CD4-positive, CD25-positive, alpha-beta regulatory T cell (primary cell): ENCODE measurements at regions not wholly inside any gene's neighbourhood (a gene's known extent, or its start where the extent isn't known, plus 50 kb on each side); places are given as distances from the start of the nearest gene placed in this dataset.

Source experiments
- ATAC-seq, 2 donors: fragments of 150-1000 bp; cut with Tn5 transposase; one replicate each; pipeline ENCODE4 v1.10.0; 2021; ENCODE audit warnings: low read depth in 2 of 2, moderate number of reproducible peaks in 2 of 2, moderate library complexity in 1 of 2
- DNase-seq, 3 donors: peaks; one replicate each; pipeline versions ENCODE4 v3.0.0 to v3.0.0-alpha.2; 2012 to 2022; ENCODE audit warnings: mixed read lengths in 1 of 3
- H3K27ac ChIP-seq: one replicate; pipeline ENCODE4 v1.7.0; 2013; ENCODE audit warnings: mild to moderate bottlenecking, low read length; ENCODE audit not compliant: insufficient read depth, poor library complexity, severe bottlenecking
- H3K27me3 ChIP-seq: one replicate; pipeline ENCODE4 v1.7.0; 2013; ENCODE audit warnings: low read length; ENCODE audit not compliant: control insufficient read depth, insufficient read depth
- H3K36me3 ChIP-seq: one replicate; pipeline ENCODE4 v1.7.0; 2013; ENCODE audit warnings: mild to moderate bottlenecking, low read length, moderate library complexity; ENCODE audit not compliant: control insufficient read depth, insufficient read depth
- H3K4me1 ChIP-seq: 2 replicates; pipeline ENCODE4 v1.7.0; 2013; ENCODE audit warnings: mild to moderate bottlenecking, low read length; ENCODE audit not compliant: insufficient read depth, control insufficient read depth, poor library complexity, severe bottlenecking
- H3K4me3 ChIP-seq: one replicate; pipeline ENCODE4 v1.7.0; 2013; ENCODE audit warnings: low read depth, mild to moderate bottlenecking, low read length, moderate library complexity
- H3K9me3 ChIP-seq, 2 experiments: 1 replicate in 1 of 2; 2 replicates in 1 of 2; pipeline ENCODE4 v1.7.0; 2013; ENCODE audit warnings: low read length in 2 of 2, mild to moderate bottlenecking in 1 of 2, moderate library complexity in 1 of 2; ENCODE audit not compliant: control insufficient read depth in 2 of 2
- H3K27ac Mint-ChIP-seq, 3 donors: one replicate each; pipeline ENCODE4 v1.8.0; 2020 to 2022; ENCODE audit warnings: mild to moderate bottlenecking in 3 of 3, mixed read lengths in 3 of 3, moderate library complexity in 2 of 3
- H3K27me3 Mint-ChIP-seq: one replicate; pipeline ENCODE4 v1.8.0; 2022; ENCODE audit warnings: mild to moderate bottlenecking, mixed read lengths
- H3K36me3 Mint-ChIP-seq: one replicate; pipeline ENCODE4 v1.8.0; 2020; ENCODE audit warnings: mixed read lengths
- H3K4me1 Mint-ChIP-seq, 4 donors: one replicate each; pipeline ENCODE4 v1.8.0; 2020 to 2022; ENCODE audit warnings: mixed read lengths in 4 of 4, mild to moderate bottlenecking in 1 of 4
- H3K4me3 Mint-ChIP-seq, 4 donors: one replicate each; pipeline ENCODE4 v1.8.0; 2020 to 2022; ENCODE audit warnings: mild to moderate bottlenecking in 4 of 4, mixed read lengths in 4 of 4, moderate library complexity in 3 of 4
- H3K9me3 Mint-ChIP-seq, 7 donors: one replicate each; pipeline ENCODE4 v1.8.0; 2020 to 2022; ENCODE audit warnings: mixed read lengths in 7 of 7, mild to moderate bottlenecking in 3 of 7, moderate library complexity in 2 of 7

DNA sequence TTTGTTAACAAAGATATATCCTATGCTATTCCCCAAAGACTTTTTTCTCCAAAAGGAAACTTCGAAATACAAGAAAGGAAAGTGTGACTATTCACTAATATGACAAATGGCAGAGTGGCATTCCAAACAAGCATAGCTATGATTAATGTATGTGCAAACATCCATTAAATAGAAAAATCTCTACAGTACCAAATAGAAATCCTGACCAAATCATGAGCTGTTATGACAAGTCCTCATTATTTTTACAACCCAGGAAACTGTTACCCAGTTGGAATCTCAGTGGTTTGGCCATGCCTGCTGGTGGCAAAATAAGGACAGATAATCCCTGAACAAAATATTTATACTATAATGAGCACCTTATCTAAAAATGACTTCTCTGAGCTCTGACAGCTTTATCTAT is 202.1 kb downstream of the SEC23A start:
- no peaks in the 10 kb centered on the region for H3K9me3 ChIP-seq
- Mint-ChIP-seq H3K4me3 (no peak overlapping the region), H3K9me3 (peaks cover 0 to 2% (median 0%) of the 10 kb centered on the region in 7 donors), H3K4me1 (no peaks in the 10 kb centered on the region), H3K27me3 (peaks cover 10% of the 10 kb centered on the region), H3K36me3 (no peaks in the 10 kb centered on the region), H3K27ac (no peak overlapping the region)
- no peak for ATAC-seq
- no peaks in the 10 kb centered on the region for H3K4me1 ChIP-seq
- DNase-seq: no peak
- no peak overlapping the region for H3K27ac ChIP-seq
- H3K27me3 ChIP-seq: no peaks in the 10 kb centered on the region
- no peaks in the 10 kb centered on the region for H3K36me3 ChIP-seq
- H3K4me3 ChIP-seq: no peak overlapping the region

DNA sequence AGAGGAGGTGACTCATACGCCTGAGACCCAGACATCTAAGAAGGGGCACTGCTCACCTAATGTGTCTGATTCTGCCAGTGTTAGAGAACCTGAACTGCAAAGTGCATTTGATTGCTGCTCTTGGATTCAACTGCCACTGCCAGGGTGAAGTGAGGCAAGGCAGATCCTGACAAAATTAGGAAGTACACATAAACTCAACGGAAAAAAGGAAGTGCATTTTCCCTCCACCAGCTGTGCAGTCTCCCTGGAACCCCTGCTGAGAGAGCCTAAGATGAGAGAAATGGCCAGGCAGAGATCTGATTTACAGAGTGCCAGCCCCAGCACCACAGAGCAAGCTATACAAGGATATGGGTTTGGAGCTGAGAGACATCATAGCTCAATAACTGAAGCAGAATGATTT is 215.3 kb downstream of the SEC23A start:
- no peak for DNase-seq
- no peaks in the 10 kb centered on the region for H3K4me1 ChIP-seq
- Mint-ChIP-seq H3K36me3 (no peaks in the 10 kb centered on the region), H3K4me1 (no peaks in the 10 kb centered on the region), H3K4me3 (no peak overlapping the region), H3K9me3 (peaks cover 0 to 6% (median 0%) of the 10 kb centered on the region in 7 donors), H3K27ac (no peak overlapping the region), H3K27me3 (no peaks in the 10 kb centered on the region)
- ATAC-seq: no peak
- no peaks in the 10 kb centered on the region for H3K9me3 ChIP-seq
- no peak overlapping the region for H3K27ac ChIP-seq
- H3K4me3 ChIP-seq: no peak overlapping the region
- no peaks in the 10 kb centered on the region for H3K36me3 ChIP-seq
- no peaks in the 10 kb centered on the region for H3K27me3 ChIP-seq

DNA sequence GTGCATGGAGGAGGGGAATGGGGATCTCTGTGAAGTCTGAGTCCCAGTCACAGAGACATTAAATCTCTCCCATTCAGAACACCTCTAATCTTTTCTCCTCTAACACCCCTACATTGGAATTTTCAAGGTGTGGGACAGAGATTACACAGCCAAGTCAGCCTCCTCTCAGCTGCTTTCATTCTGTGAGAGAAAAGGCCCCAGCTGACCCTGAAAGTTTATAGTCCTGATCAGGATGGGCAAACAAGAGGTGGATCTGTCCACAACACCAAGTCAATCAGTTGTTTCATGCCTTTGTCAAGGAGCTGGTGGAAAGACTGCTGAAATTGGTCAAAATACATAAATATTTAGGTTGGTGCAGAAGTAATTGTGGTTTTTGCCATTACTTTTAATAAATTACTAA is 218.9 kb downstream of the SEC23A start:
- Mint-ChIP-seq H3K4me3 (no peak overlapping the region), H3K4me1 (no peaks in the 10 kb centered on the region), H3K27ac (no peak overlapping the region), H3K36me3 (no peaks in the 10 kb centered on the region), H3K9me3 (peaks cover 0 to 4% (median 0%) of the 10 kb centered on the region in 7 donors), H3K27me3 (no peaks in the 10 kb centered on the region)
- Histone ChIP-seq H3K27me3 (no peaks in the 10 kb centered on the region), H3K27ac (no peak overlapping the region), H3K9me3 (no peaks in the 10 kb centered on the region), H3K4me1 (no peaks in the 10 kb centered on the region), H3K36me3 (no peaks in the 10 kb centered on the region), H3K4me3 (no peak overlapping the region)
- ATAC-seq (no peak), DNase-seq (no peak)

DNA sequence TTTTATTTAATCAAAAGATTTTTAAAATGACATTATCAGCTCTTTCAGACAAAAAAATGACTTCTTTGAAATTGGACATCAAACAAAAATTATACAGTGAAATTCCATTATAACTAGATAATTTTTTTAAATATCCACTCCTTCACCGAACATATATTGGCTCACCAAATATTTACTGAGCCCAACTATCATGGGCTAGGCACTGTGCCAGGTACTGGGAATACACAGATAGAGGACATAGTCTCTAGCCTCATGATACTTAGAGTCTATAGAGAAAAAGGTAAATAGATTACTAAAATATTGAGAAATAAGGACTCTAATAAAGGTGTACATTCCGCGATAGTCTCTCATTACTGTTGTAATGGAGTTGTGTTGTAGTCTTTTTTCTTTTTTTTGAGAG is 219.9 kb downstream of the SEC23A start:
- Mint-ChIP-seq H3K4me3 (no peak overlapping the region), H3K4me1 (no peaks in the 10 kb centered on the region), H3K27ac (no peak overlapping the region), H3K27me3 (no peaks in the 10 kb centered on the region), H3K9me3 (no peaks in the 10 kb centered on the region), H3K36me3 (no peaks in the 10 kb centered on the region)
- Histone ChIP-seq H3K4me3 (no peak overlapping the region), H3K27ac (no peak overlapping the region), H3K36me3 (no peaks in the 10 kb centered on the region), H3K9me3 (no peaks in the 10 kb centered on the region), H3K27me3 (no peaks in the 10 kb centered on the region), H3K4me1 (no peaks in the 10 kb centered on the region)
- DNase-seq (no peak), ATAC-seq (no peak)

DNA sequence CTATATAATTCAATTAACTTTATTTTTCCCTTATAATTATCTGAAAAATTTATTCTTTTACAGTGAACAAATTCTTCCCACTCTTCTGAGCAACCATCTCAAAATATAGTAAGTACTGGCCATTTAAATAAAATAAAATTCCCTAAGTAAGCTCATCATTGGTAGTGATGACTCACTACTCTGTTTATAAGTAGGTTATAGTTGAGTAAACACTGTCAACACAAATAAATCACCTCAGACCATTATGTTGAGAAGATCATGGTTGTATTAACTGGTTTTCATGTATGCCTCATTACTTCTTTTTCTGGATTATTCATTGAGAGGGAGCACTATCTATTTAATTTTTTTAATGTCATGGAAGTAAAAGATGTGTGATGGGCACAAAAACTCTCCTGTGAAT is 220.5 kb downstream of the SEC23A start:
- H3K36me3 Mint-ChIP-seq: no peaks in the 10 kb centered on the region
- ATAC-seq: no peak
- no peak overlapping the region for H3K27ac Mint-ChIP-seq
- H3K4me1 Mint-ChIP-seq: no peaks in the 10 kb centered on the region
- no peak for DNase-seq
- Histone ChIP-seq H3K27me3 (no peaks in the 10 kb centered on the region), H3K4me3 (no peak overlapping the region), H3K9me3 (no peaks in the 10 kb centered on the region), H3K4me1 (no peaks in the 10 kb centered on the region), H3K27ac (no peak overlapping the region), H3K36me3 (no peaks in the 10 kb centered on the region)
- H3K27me3 Mint-ChIP-seq: no peaks in the 10 kb centered on the region
- no peaks in the 10 kb centered on the region for H3K9me3 Mint-ChIP-seq
- no peak overlapping the region for H3K4me3 Mint-ChIP-seq

DNA sequence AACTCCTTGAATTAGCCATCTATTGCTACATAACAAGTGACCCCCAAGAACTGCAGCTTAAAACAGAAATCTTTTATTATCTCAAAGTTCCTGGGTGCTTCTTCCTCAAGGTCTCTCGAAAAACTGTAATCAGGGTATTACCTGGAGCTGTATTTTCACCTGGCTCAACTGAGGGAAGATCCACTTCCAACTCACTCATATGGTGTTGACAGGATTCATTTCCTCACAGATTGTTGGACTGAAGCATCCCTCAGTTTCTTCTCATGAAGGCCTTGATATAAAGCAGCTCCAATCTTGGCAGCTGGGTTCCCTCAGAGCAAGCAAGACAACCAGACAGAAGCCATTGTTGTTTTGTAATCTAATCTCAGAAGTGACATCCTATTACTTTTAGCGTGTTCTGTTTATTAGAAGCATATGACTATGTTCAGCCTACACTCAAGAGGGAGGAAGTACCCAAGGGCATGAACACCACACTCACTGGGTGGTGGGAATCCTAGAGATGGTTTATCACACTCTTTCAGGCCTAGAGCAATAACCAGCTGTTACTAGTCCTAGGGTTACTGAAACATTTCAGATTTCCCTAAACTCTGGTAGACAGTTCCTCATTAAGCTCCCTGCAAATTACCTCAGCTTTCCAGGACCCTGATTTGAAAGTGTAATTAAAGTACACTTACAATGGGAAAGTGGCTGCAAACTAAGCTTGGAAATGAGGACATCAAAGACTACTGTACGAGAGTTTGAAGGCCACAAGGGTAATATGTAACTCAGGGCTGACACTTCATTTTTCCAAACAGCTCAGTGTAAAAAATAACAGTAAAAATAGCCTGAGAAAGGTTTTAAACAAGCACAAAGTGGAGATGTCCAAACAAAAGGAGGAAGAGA is 222.2 kb downstream of the SEC23A start:
- no peaks in the 10 kb centered on the region for H3K36me3 ChIP-seq
- no peak overlapping the region for H3K4me3 ChIP-seq
- Mint-ChIP-seq H3K27ac (no peak overlapping the region), H3K27me3 (no peaks in the 10 kb centered on the region), H3K4me1 (no peaks in the 10 kb centered on the region), H3K36me3 (no peaks in the 10 kb centered on the region), H3K4me3 (no peak overlapping the region), H3K9me3 (no peaks in the 10 kb centered on the region)
- no peaks in the 10 kb centered on the region for H3K27me3 ChIP-seq
- DNase-seq: no peak
- no peaks in the 10 kb centered on the region for H3K9me3 ChIP-seq
- no peak overlapping the region for H3K27ac ChIP-seq
- no peaks in the 10 kb centered on the region for H3K4me1 ChIP-seq
- no peak for ATAC-seq

DNA sequence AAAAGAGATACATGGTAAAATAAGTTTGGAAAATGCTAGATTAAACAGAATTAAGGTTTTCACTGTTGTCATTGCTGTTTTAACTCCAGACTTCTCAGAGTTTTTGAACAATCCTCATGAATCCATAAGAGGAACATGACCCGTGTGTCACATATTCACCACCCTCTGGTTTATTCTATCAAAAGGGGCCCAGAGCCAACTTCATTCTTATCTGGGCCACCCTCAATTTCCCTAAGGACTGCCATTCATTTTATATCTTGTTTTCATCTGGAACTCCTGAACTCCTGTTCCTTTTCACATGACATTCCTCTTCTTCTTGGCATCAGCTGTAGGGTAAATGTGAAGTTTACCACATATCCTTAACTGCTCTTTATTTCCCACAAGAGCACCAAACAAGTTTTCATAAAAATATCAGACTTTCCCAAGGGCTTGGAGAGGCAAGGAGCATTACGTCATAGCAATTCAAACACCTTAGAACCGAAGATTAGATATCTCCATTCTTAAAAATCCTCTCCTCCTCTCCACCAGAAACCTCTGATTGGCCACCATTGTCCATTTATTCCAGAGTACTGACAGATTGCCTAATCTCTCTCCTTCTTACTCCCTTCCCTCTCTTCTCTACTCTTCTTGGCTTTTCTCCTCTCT is 225.2 kb downstream of the SEC23A start:
- no peaks in the 10 kb centered on the region for H3K36me3 ChIP-seq
- Mint-ChIP-seq H3K9me3 (no peaks in the 10 kb centered on the region), H3K36me3 (no peaks in the 10 kb centered on the region), H3K4me3 (no peak overlapping the region), H3K27ac (no peak overlapping the region), H3K4me1 (no peaks in the 10 kb centered on the region), H3K27me3 (peaks cover under 1% of the 10 kb centered on the region)
- H3K27ac ChIP-seq: no peak overlapping the region
- DNase-seq: no peak
- no peaks in the 10 kb centered on the region for H3K9me3 ChIP-seq
- no peak for ATAC-seq
- no peak overlapping the region for H3K4me3 ChIP-seq
- H3K4me1 ChIP-seq: no peaks in the 10 kb centered on the region
- no peaks in the 10 kb centered on the region for H3K27me3 ChIP-seq

DNA sequence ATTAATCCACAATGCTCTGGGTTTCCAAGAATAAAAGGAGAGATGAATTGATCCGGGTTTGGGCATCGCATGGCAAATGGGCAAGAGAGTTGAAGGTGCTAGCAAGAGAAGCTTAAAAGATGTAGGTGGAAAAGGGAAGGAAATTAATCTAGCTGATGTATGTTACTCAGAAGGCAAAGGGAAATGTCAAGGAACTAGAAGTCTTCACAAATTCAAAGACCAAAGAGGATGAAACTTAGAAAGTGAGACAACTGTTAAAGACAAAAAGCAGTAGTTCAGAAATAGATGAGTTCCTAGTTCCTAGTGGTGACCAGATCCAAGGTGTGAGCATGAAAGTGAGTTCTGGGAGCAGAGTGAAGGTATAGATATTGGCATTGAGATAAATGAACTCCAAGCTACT is 228.3 kb downstream of the SEC23A start:
- Mint-ChIP-seq H3K4me3 (no peak overlapping the region), H3K4me1 (no peaks in the 10 kb centered on the region), H3K27me3 (peaks cover 5% of the 10 kb centered on the region), H3K27ac (no peak overlapping the region), H3K36me3 (no peaks in the 10 kb centered on the region), H3K9me3 (no peaks in the 10 kb centered on the region)
- Histone ChIP-seq H3K9me3 (no peaks in the 10 kb centered on the region), H3K36me3 (no peaks in the 10 kb centered on the region), H3K27me3 (no peaks in the 10 kb centered on the region), H3K27ac (no peak overlapping the region), H3K4me1 (no peaks in the 10 kb centered on the region), H3K4me3 (no peak overlapping the region)
- DNase-seq (no peak), ATAC-seq (no peak)
